ENCODE measurements at regions not wholly inside any gene's neighbourhood (a gene's known extent, or its start where the extent isn't known, plus 50 kb on each side); places are given as distances from the start of the nearest gene placed in this dataset.

- H3K9ac ChIP-seq (ENCODE audit: low read length) = no peak overlapping the region
- no peak overlapping the region for H2AFZ ChIP-seq (ENCODE audit: low read length)
- H3K9me3 ChIP-seq (replicated peaks; ENCODE audit: insufficient read depth, low read length) = no peaks in the 10 kb centered on the region
- no peaks in the 10 kb centered on the region for H3K27me3 ChIP-seq (replicated peaks; ENCODE audit: insufficient read depth, low read length)
- no peak overlapping the region for H3K4me2 ChIP-seq (ENCODE audit: low read depth, low read length)
- no peaks in the 10 kb centered on the region for H3K36me3 ChIP-seq (replicated peaks; ENCODE audit: insufficient read depth, low read length)
- no peaks in the 10 kb centered on the region for H3K9me2 ChIP-seq (replicated peaks; ENCODE audit: insufficient read depth, low read length)
- DNase-seq = no peak
- no peak for TF ChIP-seq CTCF (IDR thresholded peaks at IDR 0.05; ENCODE audit: low read length)
- TF ChIP-seq EZH2phosphoT487 (IDR thresholded peaks at IDR 0.05; ENCODE audit: low read length) = no peak
- TF ChIP-seq EZH2 (optimal IDR thresholded peaks at IDR 0.05; ENCODE audit: low read depth, low read length) = no peak
- no peaks in the 10 kb centered on the region for H4K20me1 ChIP-seq (ENCODE audit: insufficient read depth, low read length)
- H3F3A ChIP-seq (ENCODE audit: insufficient read depth, low read length) = no peaks in the 10 kb centered on the region
- H3K79me2 ChIP-seq (ENCODE audit: low read length) = no peaks in the 10 kb centered on the region
- no peaks in the 10 kb centered on the region for H3K4me1 ChIP-seq (ENCODE audit: low read length)
- H3K27ac ChIP-seq (ENCODE audit: low read length) = no peak overlapping the region
- no peak overlapping the region for H3K4me3 ChIP-seq (ENCODE audit: low read length)
Measured at GRCh38 chr7:15936991-15937390, 250.5 kb upstream of the MEOX2 start.

- Histone ChIP-seq H3K4me3 (ENCODE audit: low read length) (no peak overlapping the region), H4K20me1 (ENCODE audit: insufficient read depth, low read length) (no peaks in the 10 kb centered on the region), H2AFZ (ENCODE audit: low read length) (no peak overlapping the region), H3F3A (ENCODE audit: insufficient read depth, low read length) (no peaks in the 10 kb centered on the region), H3K27ac (ENCODE audit: low read length) (no peak overlapping the region), H3K9me3 (replicated peaks; ENCODE audit: insufficient read depth, low read length) (no peaks in the 10 kb centered on the region), H3K79me2 (ENCODE audit: low read length) (no peaks in the 10 kb centered on the region), H3K27me3 (replicated peaks; ENCODE audit: insufficient read depth, low read length) (no peaks in the 10 kb centered on the region), H3K4me2 (ENCODE audit: low read depth, low read length) (no peak overlapping the region), H3K9me2 (replicated peaks; ENCODE audit: insufficient read depth, low read length) (no peaks in the 10 kb centered on the region), H3K36me3 (replicated peaks; ENCODE audit: insufficient read depth, low read length) (no peaks in the 10 kb centered on the region), H3K9ac (ENCODE audit: low read length) (no peak overlapping the region), H3K4me1 (ENCODE audit: low read length) (no peaks in the 10 kb centered on the region)
- no peak for DNase-seq
- TF ChIP-seq EZH2 (optimal IDR thresholded peaks at IDR 0.05; ENCODE audit: low read depth, low read length) (no peak), CTCF (IDR thresholded peaks at IDR 0.05; ENCODE audit: low read length) (no peak), EZH2phosphoT487 (IDR thresholded peaks at IDR 0.05; ENCODE audit: low read length) (no peak)
Measured at GRCh38 chr7:15932318-15932717, 245.8 kb upstream of the MEOX2 start.

GRCh38 chr7:15929411-15929810 is 242.9 kb upstream of the MEOX2 start:
- TF ChIP-seq EZH2phosphoT487 (IDR thresholded peaks at IDR 0.05; ENCODE audit: low read length) (no peak), CTCF (IDR thresholded peaks at IDR 0.05; ENCODE audit: low read length) (no peak), EZH2 (optimal IDR thresholded peaks at IDR 0.05; ENCODE audit: low read depth, low read length) (no peak)
- no peak overlapping the region for H3K4me3 ChIP-seq (ENCODE audit: low read length)
- H3K9me2 ChIP-seq (replicated peaks; ENCODE audit: insufficient read depth, low read length) = no peaks in the 10 kb centered on the region
- no peak overlapping the region for H3K9ac ChIP-seq (ENCODE audit: low read length)
- no peak overlapping the region for H2AFZ ChIP-seq (ENCODE audit: low read length)
- H3F3A ChIP-seq (ENCODE audit: insufficient read depth, low read length) = no peaks in the 10 kb centered on the region
- no peak for DNase-seq
- H3K4me1 ChIP-seq (ENCODE audit: low read length) = no peaks in the 10 kb centered on the region
- H3K27ac ChIP-seq (ENCODE audit: low read length) = no peak overlapping the region
- H3K4me2 ChIP-seq (ENCODE audit: low read depth, low read length) = no peak overlapping the region
- no peaks in the 10 kb centered on the region for H3K9me3 ChIP-seq (replicated peaks; ENCODE audit: insufficient read depth, low read length)
- H3K27me3 ChIP-seq (replicated peaks; ENCODE audit: insufficient read depth, low read length) = no peaks in the 10 kb centered on the region
- no peaks in the 10 kb centered on the region for H4K20me1 ChIP-seq (ENCODE audit: insufficient read depth, low read length)
- no peaks in the 10 kb centered on the region for H3K36me3 ChIP-seq (replicated peaks; ENCODE audit: insufficient read depth, low read length)
- H3K79me2 ChIP-seq (ENCODE audit: low read length) = no peaks in the 10 kb centered on the region

Data from MM.1S (cell line).